Stomach (tissue), 8 donors: ENCODE measurements at regions not wholly inside any gene's neighbourhood (a gene's known extent, or its start where the extent isn't known, plus 50 kb on each side); places are given as distances from the start of the nearest gene placed in this dataset.

Experiments used
- DNase-seq, 2 donors: peaks; one replicate each; pipeline versions ENCODE4 v3.0.0 to v3.0.0-alpha.2; 2013 to 2019
- H3K27ac ChIP-seq, 5 donors: fragments of 200-600 bp in 4 of 5; sonication (generic) in 4 of 5; one replicate each; pipeline ENCODE4 v1.5.1; 2013 to 2019; ENCODE audit warnings: mild to moderate bottlenecking in 1 of 5, moderate library complexity in 1 of 5
- H3K27me3 ChIP-seq, 3 donors: fragments of 200-600 bp; sonication (generic); one replicate each; pipeline ENCODE4 v1.5.1; 2017 to 2019; ENCODE audit warnings: mixed run types in 1 of 3
- H3K36me3 ChIP-seq, 4 donors: fragments of 200-600 bp; sonication (generic); 1 replicate in 3 of 4; 2 replicates in 1 of 4; pipeline ENCODE4 v1.5.1; 2016 to 2019
- H3K4me1 ChIP-seq, 4 donors: fragments of 200-600 bp; sonication (generic); one replicate each; pipeline ENCODE4 v1.5.1; 2016 to 2019
- H3K4me3 ChIP-seq, 4 donors: fragments of 200-600 bp; sonication (generic) in 3 of 4; one replicate each; pipeline ENCODE4 v1.5.1; 2016 to 2019; ENCODE audit warnings: mild to moderate bottlenecking in 1 of 4
- H3K9me3 ChIP-seq, 4 donors: fragments of 200-600 bp; sonication (generic); one replicate each; pipeline ENCODE4 v1.5.1; 2016 to 2019
- EP300 ChIP-seq: sonication (generic); formaldehyde crosslinking; IDR thresholded peaks from one replicate; pipeline ENCODE4 v1.6.1; 2017; ENCODE audit warnings: antibody characterized with exemption
- POLR2A ChIP-seq, 4 donors: fragments of 450-650 bp; IDR thresholded peaks; one replicate each; pipeline ENCODE4 v1.6.1; 2016; ENCODE audit warnings: antibody characterized with exemption in 4 of 4, control low read depth in 2 of 4, mild to moderate bottlenecking in 1 of 4, moderate library complexity in 1 of 4
- POLR2AphosphoS5 ChIP-seq, 3 donors: sonication (generic); formaldehyde crosslinking; IDR thresholded peaks; one replicate each; pipeline ENCODE4 v1.6.1; 2016; ENCODE audit warnings: antibody characterized with exemption in 3 of 3
- WGBS, 5 donors: extraction: QIAGEN DNeasy Blood & Tissue Kit in 3 of 5; methylation state at CpG; one replicate each; pipeline versions ENCODE4 v1.1.5 to v1.1.7; 2013 to 2018; 5-methylcytosine and 5-hydroxymethylcytosine counted together
- intact Hi-C: fragments of 100-400 bp; cut with DNase I; formaldehyde crosslinking; loops from one replicate; pipeline ENCODE4 v1.15.1; 2023; ENCODE audit warnings: low total_unique reads
- TF ChIP-seq, protein P1 (sequence below), 7 experiments: fragments of 450-650 bp in 4 of 7; fragments of 200-600 bp in 3 of 7; sonication (generic) in 3 of 7; IDR thresholded peaks; one replicate each; pipeline ENCODE4 v1.5.1; 2016 to 2019; ENCODE audit warnings: antibody characterized with exemption in 7 of 7, control low read depth in 2 of 7, mild to moderate bottlenecking in 1 of 7
- donor health status: healthy with polysubstance abuse.
- donor health status: Bipolar disorder and iron deficiency.
- donor health status: healthy.

GRCh38 chr1:201603613-201604232, 64.8 kb downstream of the NAV1 start:
- intact Hi-C loops = no loop called here
- H3K36me3 ChIP-seq = no peaks in the 10 kb centered on the region
- no peaks in the 10 kb centered on the region for H3K27me3 ChIP-seq
- H3K9me3 ChIP-seq = no peaks in the 10 kb centered on the region
- no peak for DNase-seq
- H3K27ac ChIP-seq = peak overlapping the region in 3 of 5 donors; percentile 38 to 62 (median 44)
- H3K4me3 ChIP-seq = no peak overlapping the region
- WGBS, 5 donors = 59 to 73% (median 69%) methylated on average over 8 of the region's 8 CpGs
- peaks cover 0 to 46% (median 39%) of the 10 kb centered on the region in 4 donors for H3K4me1 ChIP-seq
- no peak for TF ChIP-seq POLR2AphosphoS5 (IDR thresholded peaks at IDR 0.05)
- TF ChIP-seq EP300 = no peak
- TF ChIP-seq, protein P1, sequence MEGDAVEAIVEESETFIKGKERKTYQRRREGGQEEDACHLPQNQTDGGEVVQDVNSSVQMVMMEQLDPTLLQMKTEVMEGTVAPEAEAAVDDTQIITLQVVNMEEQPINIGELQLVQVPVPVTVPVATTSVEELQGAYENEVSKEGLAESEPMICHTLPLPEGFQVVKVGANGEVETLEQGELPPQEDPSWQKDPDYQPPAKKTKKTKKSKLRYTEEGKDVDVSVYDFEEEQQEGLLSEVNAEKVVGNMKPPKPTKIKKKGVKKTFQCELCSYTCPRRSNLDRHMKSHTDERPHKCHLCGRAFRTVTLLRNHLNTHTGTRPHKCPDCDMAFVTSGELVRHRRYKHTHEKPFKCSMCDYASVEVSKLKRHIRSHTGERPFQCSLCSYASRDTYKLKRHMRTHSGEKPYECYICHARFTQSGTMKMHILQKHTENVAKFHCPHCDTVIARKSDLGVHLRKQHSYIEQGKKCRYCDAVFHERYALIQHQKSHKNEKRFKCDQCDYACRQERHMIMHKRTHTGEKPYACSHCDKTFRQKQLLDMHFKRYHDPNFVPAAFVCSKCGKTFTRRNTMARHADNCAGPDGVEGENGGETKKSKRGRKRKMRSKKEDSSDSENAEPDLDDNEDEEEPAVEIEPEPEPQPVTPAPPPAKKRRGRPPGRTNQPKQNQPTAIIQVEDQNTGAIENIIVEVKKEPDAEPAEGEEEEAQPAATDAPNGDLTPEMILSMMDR (IDR thresholded peaks at IDR 0.05) = no peak
- TF ChIP-seq POLR2A (IDR thresholded peaks at IDR 0.05) = no peak

DNA sequence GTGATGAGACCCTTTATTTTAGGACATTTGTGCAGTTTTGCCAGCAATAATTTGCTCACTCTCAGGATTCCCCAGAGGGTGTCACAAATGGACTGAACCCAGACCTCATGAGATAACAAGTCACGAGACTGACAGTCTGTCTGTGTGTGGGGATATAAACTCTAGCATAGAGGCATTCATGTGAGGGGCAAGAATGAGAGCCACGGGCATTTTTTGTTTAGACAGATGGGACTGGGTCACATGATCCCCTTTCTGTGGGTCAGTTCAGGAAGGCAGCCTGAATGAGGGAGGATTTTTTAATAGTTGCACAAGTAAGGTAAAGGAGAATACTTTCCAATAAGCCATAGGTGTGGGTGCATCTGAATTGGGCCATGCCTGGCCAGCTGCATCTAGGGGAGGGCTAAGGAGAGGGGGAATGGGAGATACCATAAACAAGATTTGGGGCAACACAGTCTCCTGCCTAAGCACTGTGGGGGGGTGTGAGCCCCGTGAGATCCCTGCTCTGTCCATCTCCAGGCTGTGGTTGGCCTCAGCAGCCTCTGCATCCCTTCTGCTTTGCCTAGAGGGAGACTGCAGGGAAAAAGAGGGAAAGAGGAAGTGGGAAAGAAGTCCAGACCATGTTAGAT, 66.6 kb downstream of the NAV1 start:
- H3K4me3 ChIP-seq = no peak overlapping the region
- no peak for DNase-seq
- TF ChIP-seq POLR2A (IDR thresholded peaks at IDR 0.05) (no peak), EP300 (no peak), POLR2AphosphoS5 (IDR thresholded peaks at IDR 0.05) (no peak)
- TF ChIP-seq, protein P1 (IDR thresholded peaks at IDR 0.05) = no peak
- H3K9me3 ChIP-seq = no peaks in the 10 kb centered on the region
- H3K4me1 ChIP-seq = peaks cover 0 to 54% (median 48%) of the 10 kb centered on the region in 4 donors
- 29 to 50% (median 42%) methylated on average over 3 of the region's 3 CpGs for WGBS, 5 donors
- intact Hi-C loops = no loop called here
- H3K36me3 ChIP-seq = no peaks in the 10 kb centered on the region
- no peaks in the 10 kb centered on the region for H3K27me3 ChIP-seq
- peak overlapping the region in 3 of 5 donors; percentile 14 to 38 (median 19) for H3K27ac ChIP-seq

GRCh38 chr1:201606096-201606495, 67.2 kb downstream of the NAV1 start:
- no peak for DNase-seq
- 57 to 90% (median 83%) methylated on average over 3 of the region's 3 CpGs for WGBS, 5 donors
- Histone ChIP-seq H3K4me1 (peaks cover 0 to 54% (median 50%) of the 10 kb centered on the region in 4 donors), H3K9me3 (no peaks in the 10 kb centered on the region), H3K36me3 (no peaks in the 10 kb centered on the region), H3K27me3 (no peaks in the 10 kb centered on the region), H3K27ac (peak overlapping the region in 2 of 5 donors; percentile 14 to 38), H3K4me3 (no peak overlapping the region)
- intact Hi-C loops = no loop called here
- no peak for TF ChIP-seq POLR2A (IDR thresholded peaks at IDR 0.05)
- TF ChIP-seq EP300 = no peak
- TF ChIP-seq, protein P1 (IDR thresholded peaks at IDR 0.05) = no peak

GRCh38 chr1:201606623-201607022, 67.7 kb downstream of the NAV1 start:
- Histone ChIP-seq H3K36me3 (no peaks in the 10 kb centered on the region), H3K27ac (peak overlapping the region in 1 of 5 donors; percentile 38), H3K4me3 (no peak overlapping the region), H3K9me3 (no peaks in the 10 kb centered on the region), H3K27me3 (no peaks in the 10 kb centered on the region), H3K4me1 (peaks cover 0 to 54% (median 50%) of the 10 kb centered on the region in 4 donors)
- TF ChIP-seq, protein P1 (IDR thresholded peaks at IDR 0.05) = no peak
- TF ChIP-seq POLR2A (IDR thresholded peaks at IDR 0.05) = no peak
- TF ChIP-seq EP300 = no peak
- no peak for TF ChIP-seq POLR2AphosphoS5 (IDR thresholded peaks at IDR 0.05)
- 80 to 85% (median 83%) methylated on average over 1 of the region's 1 CpG for WGBS, 5 donors
- DNase-seq = no peak
- intact Hi-C loops = no loop called here
